IPS-15b (cell line): ENCODE measurements at regions not wholly inside any gene's neighbourhood (a gene's known extent, or its start where the extent isn't known, plus 50 kb on each side); places are given as distances from the start of the nearest gene placed in this dataset.

ENCODE experiments used
- H3K27me3 ChIP-seq: one replicate; pipeline ENCODE4 v1.6.1; 2013; ENCODE audit warnings: low read length; ENCODE audit not compliant: control insufficient read depth, insufficient read depth
- H3K36me3 ChIP-seq: one replicate; pipeline ENCODE4 v1.6.1; 2013; ENCODE audit warnings: low read length; ENCODE audit not compliant: control insufficient read depth, insufficient read depth
- H3K4me1 ChIP-seq: one replicate; pipeline ENCODE4 v1.6.1; 2013; ENCODE audit warnings: mild to moderate bottlenecking, low read length; ENCODE audit not compliant: control insufficient read depth, insufficient read depth
- H3K4me3 ChIP-seq: one replicate; pipeline ENCODE4 v1.5.1; 2013; ENCODE audit warnings: low read depth, low read length
- H3K9ac ChIP-seq: one replicate; pipeline ENCODE4 v1.6.1; 2013; ENCODE audit warnings: low read depth, mild to moderate bottlenecking, low read length
- H3K9me3 ChIP-seq: one replicate; pipeline ENCODE4 v1.6.1; 2013; ENCODE audit warnings: mild to moderate bottlenecking, low read length; ENCODE audit not compliant: control insufficient read depth, insufficient read depth

GRCh38 chr4:180814875-180815417, 1428.3 kb upstream of the TENM3 start:
- Histone ChIP-seq H3K9me3 (no peaks in the 10 kb centered on the region), H3K27me3 (no peaks in the 10 kb centered on the region), H3K36me3 (no peaks in the 10 kb centered on the region), H3K4me3 (no peak overlapping the region), H3K4me1 (no peaks in the 10 kb centered on the region), H3K9ac (no peak overlapping the region)

GRCh38 chr4:180817529-180817928, 1425.7 kb upstream of the TENM3 start:
- Histone ChIP-seq H3K27me3 (no peaks in the 10 kb centered on the region), H3K9me3 (no peaks in the 10 kb centered on the region), H3K36me3 (no peaks in the 10 kb centered on the region), H3K4me1 (no peaks in the 10 kb centered on the region), H3K4me3 (no peak overlapping the region), H3K9ac (no peak overlapping the region)

- Histone ChIP-seq H3K4me1 (no peaks in the 10 kb centered on the region), H3K27me3 (no peaks in the 10 kb centered on the region), H3K9me3 (no peaks in the 10 kb centered on the region), H3K4me3 (no peak overlapping the region), H3K36me3 (no peaks in the 10 kb centered on the region), H3K9ac (no peak overlapping the region)
Measured at GRCh38 chr4:180823108-180823507, 1420.1 kb upstream of the TENM3 start.

GRCh38 chr4:180827232-180828009, 1415.8 kb upstream of the TENM3 start:
- H3K4me1 ChIP-seq, result no peaks in the 10 kb centered on the region
- no peaks in the 10 kb centered on the region for H3K36me3 ChIP-seq
- H3K9me3 ChIP-seq, result no peaks in the 10 kb centered on the region
- H3K4me3 ChIP-seq, result no peak overlapping the region
- H3K9ac ChIP-seq, result no peak overlapping the region
- no peaks in the 10 kb centered on the region for H3K27me3 ChIP-seq

GRCh38 chr4:180828455-180829018, 1414.7 kb upstream of the TENM3 start:
- Histone ChIP-seq H3K36me3 (no peaks in the 10 kb centered on the region), H3K9ac (no peak overlapping the region), H3K4me3 (no peak overlapping the region), H3K9me3 (no peaks in the 10 kb centered on the region), H3K4me1 (no peaks in the 10 kb centered on the region), H3K27me3 (no peaks in the 10 kb centered on the region)

- Histone ChIP-seq H3K4me1 (no peaks in the 10 kb centered on the region), H3K27me3 (no peaks in the 10 kb centered on the region), H3K4me3 (no peak overlapping the region), H3K36me3 (no peaks in the 10 kb centered on the region), H3K9me3 (no peaks in the 10 kb centered on the region), H3K9ac (no peak overlapping the region)
Measured at GRCh38 chr4:180832073-180832472, 1411.1 kb upstream of the TENM3 start.

GRCh38 chr4:180840142-180840541, 1403.1 kb upstream of the TENM3 start:
- no peaks in the 10 kb centered on the region for H3K27me3 ChIP-seq
- H3K9ac ChIP-seq, result no peak overlapping the region
- no peaks in the 10 kb centered on the region for H3K4me1 ChIP-seq
- no peaks in the 10 kb centered on the region for H3K36me3 ChIP-seq
- no peaks in the 10 kb centered on the region for H3K9me3 ChIP-seq
- H3K4me3 ChIP-seq, result no peak overlapping the region

GRCh38 chr4:180850318-180850940, 1392.8 kb upstream of the TENM3 start:
- H3K9me3 ChIP-seq, result no peaks in the 10 kb centered on the region
- peaks cover 3% of the 10 kb centered on the region for H3K4me1 ChIP-seq
- no peaks in the 10 kb centered on the region for H3K27me3 ChIP-seq
- no peaks in the 10 kb centered on the region for H3K36me3 ChIP-seq
- no peak overlapping the region for H3K9ac ChIP-seq
- no peak overlapping the region for H3K4me3 ChIP-seq

- Histone ChIP-seq H3K27me3 (no peaks in the 10 kb centered on the region), H3K9me3 (no peaks in the 10 kb centered on the region)
Measured at GRCh38 chr4:180852738-180853137, 1390.5 kb upstream of the TENM3 start.

GRCh38 chr4:180855184-180855583, 1388.0 kb upstream of the TENM3 start:
- Histone ChIP-seq H3K4me1 (peaks cover 3% of the 10 kb centered on the region), H3K4me3 (no peak overlapping the region), H3K9me3 (no peaks in the 10 kb centered on the region), H3K36me3 (no peaks in the 10 kb centered on the region), H3K9ac (no peak overlapping the region), H3K27me3 (no peaks in the 10 kb centered on the region)

More at GRCh38 chr4:180852738-180853137, 1390.5 kb upstream of the TENM3 start:
- Histone ChIP-seq H3K9ac (no peak overlapping the region), H3K4me3 (no peak overlapping the region), H3K36me3 (no peaks in the 10 kb centered on the region), H3K4me1 (peaks cover 3% of the 10 kb centered on the region)

- Histone ChIP-seq H3K4me1 (no peaks in the 10 kb centered on the region), H3K27me3 (no peaks in the 10 kb centered on the region), H3K9ac (no peak overlapping the region), H3K9me3 (no peaks in the 10 kb centered on the region), H3K4me3 (no peak overlapping the region), H3K36me3 (no peaks in the 10 kb centered on the region)
Measured at GRCh38 chr4:180860089-180860720, 1383.0 kb upstream of the TENM3 start.
